ENCODE measurements at regions not wholly inside any gene's neighbourhood (a gene's known extent, or its start where the extent isn't known, plus 50 kb on each side); places are given as distances from the start of the nearest gene placed in this dataset.

- TF ChIP-seq TAF1 (IDR thresholded peaks at IDR 0.05; ENCODE audit: borderline replicate concordance, low read depth, low read length), result no peak
- no peak for TF ChIP-seq POLR2AphosphoS5 (IDR thresholded peaks at IDR 0.05; ENCODE audit: low read depth, low read length)
- TF ChIP-seq POLR2A (IDR thresholded peaks at IDR 0.05; ENCODE audit: low read depth, low read length), result no peak
Measured at GRCh38 chr7:140283472-140283871, 106.7 kb upstream of the KDM7A start.
